ENCODE measurements at regions not wholly inside any gene's neighbourhood (a gene's known extent, or its start where the extent isn't known, plus 50 kb on each side); places are given as distances from the start of the nearest gene placed in this dataset.

DNA sequence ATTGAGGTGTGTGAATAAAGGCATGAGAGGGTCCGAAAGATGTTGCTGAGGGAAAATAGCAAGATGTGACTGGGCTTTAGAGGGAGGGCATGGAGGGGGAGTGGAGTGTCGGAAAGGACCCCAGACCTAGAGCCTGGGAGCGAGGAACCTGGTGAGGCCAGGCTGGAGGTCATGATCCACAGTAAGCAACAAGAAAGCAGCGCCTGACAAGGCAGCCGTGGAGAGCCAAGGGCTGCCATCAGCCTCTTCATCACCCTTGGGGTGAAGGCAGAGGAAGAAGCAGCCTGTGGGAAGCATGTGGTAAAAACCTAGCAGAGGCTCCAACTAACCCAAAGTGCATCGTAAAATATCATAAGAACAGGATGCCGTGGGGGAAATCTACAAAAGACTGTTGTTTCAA, 162.8 kb upstream of the SOX1 start:
- TF ChIP-seq, protein P1, sequence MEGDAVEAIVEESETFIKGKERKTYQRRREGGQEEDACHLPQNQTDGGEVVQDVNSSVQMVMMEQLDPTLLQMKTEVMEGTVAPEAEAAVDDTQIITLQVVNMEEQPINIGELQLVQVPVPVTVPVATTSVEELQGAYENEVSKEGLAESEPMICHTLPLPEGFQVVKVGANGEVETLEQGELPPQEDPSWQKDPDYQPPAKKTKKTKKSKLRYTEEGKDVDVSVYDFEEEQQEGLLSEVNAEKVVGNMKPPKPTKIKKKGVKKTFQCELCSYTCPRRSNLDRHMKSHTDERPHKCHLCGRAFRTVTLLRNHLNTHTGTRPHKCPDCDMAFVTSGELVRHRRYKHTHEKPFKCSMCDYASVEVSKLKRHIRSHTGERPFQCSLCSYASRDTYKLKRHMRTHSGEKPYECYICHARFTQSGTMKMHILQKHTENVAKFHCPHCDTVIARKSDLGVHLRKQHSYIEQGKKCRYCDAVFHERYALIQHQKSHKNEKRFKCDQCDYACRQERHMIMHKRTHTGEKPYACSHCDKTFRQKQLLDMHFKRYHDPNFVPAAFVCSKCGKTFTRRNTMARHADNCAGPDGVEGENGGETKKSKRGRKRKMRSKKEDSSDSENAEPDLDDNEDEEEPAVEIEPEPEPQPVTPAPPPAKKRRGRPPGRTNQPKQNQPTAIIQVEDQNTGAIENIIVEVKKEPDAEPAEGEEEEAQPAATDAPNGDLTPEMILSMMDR (IDR thresholded peaks at IDR 0.05): no peak
- TF ChIP-seq POLR2AphosphoS5 (IDR thresholded peaks at IDR 0.05) (no peak), POLR2A (IDR thresholded peaks at IDR 0.05) (no peak), EP300 (IDR thresholded peaks at IDR 0.05; ENCODE audit: low read depth) (no peak)
